ENCODE measurements at regions not wholly inside any gene's neighbourhood (a gene's known extent, or its start where the extent isn't known, plus 50 kb on each side); places are given as distances from the start of the nearest gene placed in this dataset.

DNA sequence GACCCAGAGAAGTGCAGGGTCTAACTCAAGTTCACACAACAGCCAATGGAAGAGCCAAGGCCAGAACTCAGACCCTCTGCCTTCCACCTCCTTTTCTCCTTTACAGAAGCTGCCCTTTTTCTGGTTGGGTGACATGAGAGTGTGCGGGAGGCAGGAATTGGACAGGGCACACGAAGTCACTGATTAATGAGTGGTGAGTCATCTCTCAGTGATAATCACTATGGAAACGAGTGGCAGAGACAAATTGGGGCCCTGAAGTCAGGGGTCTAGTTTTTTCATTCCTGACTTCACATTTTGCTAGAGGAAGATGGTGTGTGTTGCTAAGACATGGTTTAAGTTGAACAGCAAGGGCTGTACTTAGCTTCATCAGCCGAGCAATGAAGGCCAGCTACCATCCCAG is 312.7 kb upstream of the CCL2 start:
- no peak for TF ChIP-seq POLR2A (IDR thresholded peaks at IDR 0.05)
- TF ChIP-seq, protein P1, sequence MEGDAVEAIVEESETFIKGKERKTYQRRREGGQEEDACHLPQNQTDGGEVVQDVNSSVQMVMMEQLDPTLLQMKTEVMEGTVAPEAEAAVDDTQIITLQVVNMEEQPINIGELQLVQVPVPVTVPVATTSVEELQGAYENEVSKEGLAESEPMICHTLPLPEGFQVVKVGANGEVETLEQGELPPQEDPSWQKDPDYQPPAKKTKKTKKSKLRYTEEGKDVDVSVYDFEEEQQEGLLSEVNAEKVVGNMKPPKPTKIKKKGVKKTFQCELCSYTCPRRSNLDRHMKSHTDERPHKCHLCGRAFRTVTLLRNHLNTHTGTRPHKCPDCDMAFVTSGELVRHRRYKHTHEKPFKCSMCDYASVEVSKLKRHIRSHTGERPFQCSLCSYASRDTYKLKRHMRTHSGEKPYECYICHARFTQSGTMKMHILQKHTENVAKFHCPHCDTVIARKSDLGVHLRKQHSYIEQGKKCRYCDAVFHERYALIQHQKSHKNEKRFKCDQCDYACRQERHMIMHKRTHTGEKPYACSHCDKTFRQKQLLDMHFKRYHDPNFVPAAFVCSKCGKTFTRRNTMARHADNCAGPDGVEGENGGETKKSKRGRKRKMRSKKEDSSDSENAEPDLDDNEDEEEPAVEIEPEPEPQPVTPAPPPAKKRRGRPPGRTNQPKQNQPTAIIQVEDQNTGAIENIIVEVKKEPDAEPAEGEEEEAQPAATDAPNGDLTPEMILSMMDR (IDR thresholded peaks at IDR 0.05) = no peak

Measured in testis (tissue), 2 donors.